G401.6 (cell line): ENCODE measurements at regions not wholly inside any gene's neighbourhood (a gene's known extent, or its start where the extent isn't known, plus 50 kb on each side); places are given as distances from the start of the nearest gene placed in this dataset.

Experiments used
- FAIRE-seq: peaks from 2 replicates; lab custom pipeline; 2012; peaks lifted over from hg19 to GRCh38; lab: Jason Lieb, UNC

- FAIRE-seq, result no peak
Observed at GRCh38 chr13:74647991-74648390, 513.8 kb upstream of the KLF12 start.

DNA sequence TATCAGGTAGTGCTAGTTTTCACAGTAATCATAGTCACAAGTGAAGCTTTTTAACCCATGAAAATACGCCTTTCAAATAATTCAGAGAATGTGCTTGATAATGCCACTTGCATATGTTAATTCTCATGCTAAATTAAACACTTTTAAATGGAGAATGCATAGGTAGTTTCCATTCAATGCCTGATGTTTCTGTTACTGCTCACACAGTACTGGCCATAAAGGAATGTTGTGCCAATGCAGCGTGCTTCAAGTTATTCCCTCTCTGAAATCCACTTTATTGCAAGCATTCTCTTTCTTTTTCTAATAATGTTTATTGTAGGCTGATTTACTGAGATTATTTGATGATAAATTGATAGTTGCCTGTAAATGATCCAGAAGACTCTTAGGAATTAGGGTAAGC is 513.0 kb upstream of the KLF12 start:
- FAIRE-seq, result no peak

DNA sequence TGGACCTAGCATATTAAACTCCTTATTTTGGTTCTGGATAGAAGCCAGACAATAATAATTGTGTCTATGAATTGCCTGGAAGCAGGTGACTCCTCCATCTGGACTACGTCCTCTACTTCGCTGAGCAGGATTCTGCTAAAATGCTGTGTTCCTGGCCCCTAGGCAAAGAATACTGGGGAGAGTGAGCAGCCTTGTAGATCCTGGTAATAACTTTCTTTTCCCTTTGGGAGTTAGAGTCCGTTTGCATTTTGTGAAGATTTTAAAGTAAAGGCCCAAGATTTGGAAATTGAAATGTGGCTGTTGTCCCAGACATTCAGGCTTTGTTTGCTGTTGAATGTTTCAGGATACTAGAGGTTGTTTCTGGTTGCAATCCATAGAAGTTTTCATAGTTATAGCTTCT is 511.9 kb upstream of the KLF12 start:
- no peak for FAIRE-seq

DNA sequence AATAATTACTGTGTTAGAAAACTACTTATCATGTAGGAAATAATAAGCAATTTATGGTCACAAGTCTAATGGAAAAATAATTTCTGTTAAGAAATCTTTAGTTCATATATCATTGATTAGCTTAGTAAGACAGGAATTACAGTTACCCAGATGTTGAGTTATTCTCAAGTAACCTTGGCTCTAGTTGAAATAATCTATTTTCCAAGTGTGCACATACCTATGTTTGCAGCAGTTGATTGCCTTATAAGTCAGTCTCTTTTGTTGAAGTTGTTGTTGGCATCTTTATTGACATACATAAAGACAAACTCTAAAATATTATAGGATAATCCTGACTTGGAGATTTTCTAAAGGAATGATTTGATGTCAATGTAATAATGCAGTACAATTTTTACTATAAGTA is 511.4 kb upstream of the KLF12 start:
- FAIRE-seq, result no peak

- FAIRE-seq, result no peak
Observed at GRCh38 chr13:74644229-74644628, 510.0 kb upstream of the KLF12 start.

GRCh38 chr13:74641586-74641985 is 507.4 kb upstream of the KLF12 start:
- FAIRE-seq, result no peak

- FAIRE-seq, result no peak
Observed at GRCh38 chr13:74633734-74634133, 499.5 kb upstream of the KLF12 start.

DNA sequence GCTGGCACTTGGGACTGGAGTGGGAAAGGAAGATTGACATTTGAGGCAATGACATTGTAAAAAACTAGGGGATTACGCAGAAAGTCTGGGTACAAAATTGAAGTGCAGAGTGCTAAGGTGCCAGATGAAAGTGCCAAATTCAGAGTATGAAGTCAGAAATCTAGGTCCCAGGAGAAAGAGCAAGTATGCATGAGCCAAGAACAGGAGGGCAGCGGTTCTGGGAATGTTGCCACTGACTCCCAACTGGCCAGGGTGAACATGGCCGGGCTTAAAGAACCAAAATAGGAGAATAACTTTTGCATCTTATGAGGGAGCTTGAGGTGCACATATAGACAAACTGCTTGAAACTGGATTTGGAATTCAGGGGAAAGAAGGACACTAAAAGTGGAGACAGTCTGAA is 495.8 kb upstream of the KLF12 start:
- no peak for FAIRE-seq

DNA sequence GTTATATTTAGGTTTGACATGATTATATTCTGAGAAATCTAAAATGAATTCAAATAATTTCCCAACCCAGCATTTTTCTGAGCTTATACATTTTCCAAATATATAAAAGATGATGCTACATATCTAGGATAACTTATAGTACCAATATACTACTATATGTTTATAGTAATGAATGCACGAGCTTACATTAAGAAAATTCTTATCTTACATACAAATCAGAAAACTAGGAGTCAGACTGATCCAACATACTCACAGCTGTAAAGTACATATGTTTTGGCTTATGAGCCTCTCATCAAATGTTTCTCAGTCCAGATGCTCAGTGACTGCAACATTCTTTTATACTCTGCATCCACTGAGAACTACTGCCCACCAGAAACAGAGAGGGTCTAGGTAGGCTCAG is 491.3 kb upstream of the KLF12 start:
- FAIRE-seq, result no peak

- FAIRE-seq, result no peak
Observed at GRCh38 chr13:74623761-74624160, 489.6 kb upstream of the KLF12 start.

DNA sequence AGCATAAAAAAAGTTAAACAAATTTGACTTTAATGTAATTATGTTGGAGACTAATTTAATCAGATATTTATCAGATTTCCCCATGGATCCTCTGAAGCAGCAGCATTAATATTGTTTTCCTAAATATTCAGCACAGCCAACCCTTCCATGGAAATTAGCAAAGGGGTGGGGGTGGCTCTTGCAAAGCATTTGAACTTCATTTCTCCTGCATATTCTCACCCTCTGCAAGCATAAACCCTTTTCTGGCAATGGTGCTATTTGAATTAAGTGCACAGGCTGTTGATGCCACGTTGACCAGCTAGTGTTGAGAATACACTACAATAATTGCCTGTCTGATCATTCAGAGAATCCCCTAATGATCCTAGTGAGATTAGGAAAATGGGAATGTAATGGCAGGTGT is 488.1 kb upstream of the KLF12 start:
- no peak for FAIRE-seq

DNA sequence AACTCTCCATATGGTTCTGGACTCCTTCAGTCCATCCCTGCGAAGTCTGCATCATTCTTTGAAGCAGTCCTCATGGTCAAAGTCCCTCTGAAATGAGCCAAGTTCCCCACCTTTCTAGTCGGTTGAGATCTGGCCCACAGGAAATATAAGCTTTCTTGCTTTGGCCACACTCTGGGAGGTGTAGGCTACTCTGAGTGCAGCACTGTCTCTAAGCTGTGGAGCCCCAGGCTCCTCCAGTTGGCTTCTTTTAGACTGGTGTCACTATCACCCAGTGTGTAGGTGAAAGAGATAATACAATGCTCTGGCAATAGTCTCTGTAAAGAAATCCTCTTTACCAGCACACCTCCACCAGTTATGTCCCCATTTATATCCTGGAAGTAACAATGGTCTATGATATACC is 486.5 kb upstream of the KLF12 start:
- FAIRE-seq, result no peak

GRCh38 chr13:74620308-74620707 is 486.1 kb upstream of the KLF12 start:
- no peak for FAIRE-seq

GRCh38 chr13:74597526-74597925 is 463.3 kb upstream of the KLF12 start:
- no peak for FAIRE-seq

DNA sequence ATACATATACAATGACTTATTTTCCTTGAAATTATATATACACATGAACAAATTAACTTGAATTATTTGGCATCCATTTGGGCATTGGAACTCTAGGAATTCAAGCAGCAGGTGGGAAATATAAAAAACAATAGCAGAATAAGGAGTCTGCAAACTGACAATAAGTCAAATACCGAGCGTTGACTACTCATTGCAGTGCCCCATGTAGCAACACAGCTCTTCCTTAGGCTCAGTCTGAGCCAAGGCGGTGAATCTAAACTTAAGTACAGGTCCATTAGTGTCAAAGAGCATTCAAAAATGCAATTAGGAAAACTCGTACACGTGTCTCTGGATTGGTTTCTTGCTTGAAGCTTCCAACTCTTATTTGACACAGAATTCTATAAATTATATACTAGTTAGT is 462.5 kb upstream of the KLF12 start:
- no peak for FAIRE-seq

GRCh38 chr13:74593688-74594087 is 459.5 kb upstream of the KLF12 start:
- FAIRE-seq, result no peak

- no peak for FAIRE-seq
Observed at GRCh38 chr13:74586847-74587246, 452.6 kb upstream of the KLF12 start.

GRCh38 chr13:74576420-74576819 is 442.2 kb upstream of the KLF12 start:
- FAIRE-seq, result no peak

DNA sequence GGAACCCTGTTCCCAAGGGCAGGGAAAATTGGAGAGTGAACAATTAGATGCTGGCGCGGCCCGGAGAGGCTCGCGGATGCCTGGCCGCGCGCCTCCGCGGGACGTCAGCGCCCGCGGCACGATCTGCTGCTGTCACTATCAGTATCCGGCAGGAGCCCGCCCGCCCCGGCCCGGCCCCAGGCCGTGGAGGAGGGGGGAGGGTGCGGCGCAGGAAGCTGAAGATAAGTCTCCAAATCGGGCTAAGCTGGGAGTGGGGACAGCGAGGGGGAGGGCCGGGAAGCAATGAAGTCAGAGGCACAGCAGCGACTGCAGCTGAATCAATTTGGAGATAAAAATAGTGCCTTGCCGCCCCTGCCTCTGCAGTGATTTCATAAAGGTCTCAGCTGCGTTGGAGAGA is 441.5 kb upstream of the KLF12 start:
- FAIRE-seq, result no peak

- no peak for FAIRE-seq
Observed at GRCh38 chr13:74574964-74575728, 440.9 kb upstream of the KLF12 start.

- FAIRE-seq, result no peak
Observed at GRCh38 chr13:74573654-74574053, 439.4 kb upstream of the KLF12 start.

DNA sequence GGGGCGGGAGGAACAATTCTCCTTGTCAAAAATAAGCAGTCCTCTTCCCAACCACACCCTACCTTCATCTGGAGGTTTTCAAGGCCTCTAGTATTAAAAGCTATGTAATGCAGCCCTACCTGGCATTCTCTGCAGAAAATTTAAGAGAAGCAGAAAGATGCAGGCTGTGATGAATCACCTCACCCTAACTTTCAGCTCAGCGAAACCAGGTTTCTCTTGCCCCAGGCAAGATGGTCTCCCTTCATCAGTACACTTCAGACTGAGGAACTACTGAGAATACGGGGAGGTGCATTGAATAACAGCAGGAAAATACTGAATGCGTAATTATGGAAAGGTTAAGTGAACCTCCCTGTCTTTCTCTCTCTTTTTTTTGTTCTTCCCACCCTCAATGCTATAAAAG is 437.6 kb upstream of the KLF12 start:
- no peak for FAIRE-seq

GRCh38 chr13:74570834-74571233 is 436.6 kb upstream of the KLF12 start:
- FAIRE-seq, result no peak

DNA sequence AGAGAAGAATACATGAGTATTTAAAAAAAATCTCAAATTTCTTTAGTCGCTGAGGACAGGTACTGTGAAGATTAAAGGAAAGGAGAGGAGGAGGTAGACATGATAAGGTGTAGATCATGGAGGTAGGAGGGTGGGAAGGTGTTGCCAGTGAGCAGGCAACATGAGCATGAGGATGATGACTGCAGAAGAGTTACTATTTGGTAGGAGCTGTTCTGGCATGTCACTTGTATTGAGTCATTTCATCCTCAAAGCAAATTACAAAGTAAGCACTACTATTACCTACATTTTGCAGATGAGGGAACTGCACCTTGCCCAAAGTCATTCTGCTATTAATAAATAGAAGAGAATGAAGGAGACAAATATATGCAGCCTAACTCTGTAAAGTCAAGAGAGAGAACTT is 435.8 kb upstream of the KLF12 start:
- no peak for FAIRE-seq

DNA sequence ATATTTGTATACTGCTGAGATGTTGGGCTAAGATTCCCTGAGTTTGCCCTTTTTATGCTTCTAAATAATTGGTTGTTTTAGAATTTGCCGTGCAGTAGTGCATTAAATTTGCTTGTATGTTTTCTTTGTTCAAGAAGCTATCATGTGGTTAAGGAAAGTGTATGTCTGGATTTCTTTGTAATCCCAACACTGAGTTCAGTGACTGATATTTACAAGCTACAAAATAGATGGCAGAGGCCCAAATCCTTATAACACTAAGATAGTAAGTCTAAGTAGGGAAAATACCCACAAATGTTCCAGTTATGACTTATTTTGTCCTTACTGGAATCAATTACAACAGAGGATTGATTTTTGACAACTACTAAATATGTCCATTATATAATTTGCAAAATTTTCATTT is 435.0 kb upstream of the KLF12 start:
- FAIRE-seq, result no peak
